Inferior parietal cortex (tissue), 1 donor: ENCODE measurements at regions not wholly inside any gene's neighbourhood (a gene's known extent, or its start where the extent isn't known, plus 50 kb on each side); places are given as distances from the start of the nearest gene placed in this dataset.
"Not testable (repeated sequence)": the region's sequence is repeated elsewhere in the genome, so short reads cannot be mapped to it uniquely, and the experiment has no call there.

Experiments used
- DNase-seq: peaks from one replicate; pipeline ENCODE4 v3.0.0-alpha.2; 2016; ENCODE audit errors: extremely low spot score

DNA sequence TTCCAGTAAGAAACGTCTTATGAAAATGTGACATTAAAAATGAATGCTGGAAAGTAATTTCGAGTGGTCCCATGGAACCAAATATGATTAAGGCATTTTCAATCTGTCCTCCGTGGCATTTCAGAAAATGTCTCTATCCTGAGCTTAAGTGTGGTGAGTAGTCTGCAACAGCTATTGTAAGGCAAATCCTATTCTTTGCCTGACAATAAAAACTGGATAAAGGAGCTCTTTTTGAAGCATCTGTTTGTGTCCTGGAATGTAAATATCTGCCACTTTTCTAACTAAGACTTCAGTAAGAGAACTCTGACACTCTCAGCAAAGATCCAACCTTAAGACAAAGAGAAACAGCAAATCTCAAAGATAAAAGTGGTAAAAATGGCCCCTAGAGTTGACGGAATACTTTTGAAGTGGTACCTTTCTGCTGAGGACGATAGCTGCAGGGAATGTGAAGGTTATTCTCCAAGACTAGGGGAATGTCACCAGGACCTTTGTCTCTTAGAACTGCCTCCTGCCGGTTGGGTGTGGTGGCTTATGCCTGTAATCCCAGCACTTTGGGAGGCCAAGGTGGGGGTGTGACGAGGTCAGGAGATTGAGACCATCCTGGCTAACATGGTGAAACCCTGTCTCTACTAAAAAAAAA lies 486.7 kb upstream of the ZP4 start:
- no peak for DNase-seq

DNA sequence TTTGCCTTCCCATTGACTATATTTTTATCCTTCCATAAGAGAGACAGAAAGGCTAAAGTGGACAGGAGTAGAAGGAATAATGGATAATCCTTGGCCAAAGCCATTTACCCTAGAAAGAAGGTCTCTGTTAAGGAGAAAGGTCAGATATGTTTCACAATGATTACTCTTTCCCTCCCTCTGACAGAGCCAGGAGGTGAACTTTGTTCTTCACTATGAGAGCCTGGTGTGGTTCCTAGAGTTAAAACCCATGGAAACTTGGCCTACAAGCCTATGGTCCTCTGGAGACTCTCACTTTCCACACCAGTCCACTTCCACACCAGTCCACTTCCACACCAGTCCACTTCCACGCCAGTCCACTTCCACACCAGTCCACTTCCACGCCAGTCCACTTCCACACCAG lies 479.9 kb upstream of the ZP4 start:
- no peak for DNase-seq

DNA sequence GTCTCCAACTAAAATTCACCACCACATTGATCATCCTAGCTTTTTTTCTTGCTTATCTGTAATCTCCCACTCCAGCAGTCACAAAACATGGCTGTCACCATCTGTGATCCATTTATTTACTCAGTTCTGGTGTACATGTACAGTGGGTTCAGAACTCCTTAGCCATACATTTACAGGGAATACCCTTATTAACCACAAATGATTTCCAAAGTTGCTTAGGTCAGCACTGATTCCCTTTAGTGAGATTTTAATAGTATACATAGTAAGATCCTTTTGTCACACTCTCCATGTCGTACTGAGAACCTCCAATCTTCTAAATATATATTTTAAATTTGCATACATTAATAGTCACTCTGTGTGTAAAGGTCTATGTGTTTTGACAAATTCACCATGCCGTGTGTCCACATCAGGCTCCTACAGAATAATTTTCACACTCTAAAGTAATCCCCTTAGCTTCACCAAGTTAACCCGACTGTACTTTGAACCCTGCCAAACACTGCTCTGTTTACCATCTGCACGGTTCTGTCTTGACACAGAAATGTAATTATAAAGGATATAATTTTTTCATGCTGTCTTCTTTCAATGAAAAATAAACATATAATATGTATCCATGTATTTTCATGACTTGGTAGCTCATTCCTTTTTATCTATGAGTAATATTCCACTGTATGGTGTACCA lies 473.6 kb upstream of the ZP4 start:
- DNase-seq = no peak

DNA sequence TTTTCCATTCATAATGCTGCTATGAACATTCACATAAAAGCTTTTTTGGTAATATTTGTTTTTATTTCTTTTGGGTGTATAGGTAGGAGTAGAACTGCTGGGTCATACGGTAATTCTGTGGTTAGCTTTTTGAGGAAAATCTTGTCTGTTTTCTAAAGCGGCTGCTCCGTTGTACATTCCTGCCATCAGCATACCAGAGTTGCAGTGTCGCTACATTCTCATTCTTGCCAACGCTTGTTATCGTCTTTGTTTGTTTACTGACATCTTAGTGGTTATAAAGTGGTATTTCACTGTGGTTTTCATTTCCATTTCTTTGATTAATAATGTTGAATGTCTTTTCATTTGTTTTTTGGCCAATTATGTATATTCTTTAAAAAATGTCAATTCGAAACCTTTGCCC lies 469.8 kb upstream of the ZP4 start:
- DNase-seq = no peak

DNA sequence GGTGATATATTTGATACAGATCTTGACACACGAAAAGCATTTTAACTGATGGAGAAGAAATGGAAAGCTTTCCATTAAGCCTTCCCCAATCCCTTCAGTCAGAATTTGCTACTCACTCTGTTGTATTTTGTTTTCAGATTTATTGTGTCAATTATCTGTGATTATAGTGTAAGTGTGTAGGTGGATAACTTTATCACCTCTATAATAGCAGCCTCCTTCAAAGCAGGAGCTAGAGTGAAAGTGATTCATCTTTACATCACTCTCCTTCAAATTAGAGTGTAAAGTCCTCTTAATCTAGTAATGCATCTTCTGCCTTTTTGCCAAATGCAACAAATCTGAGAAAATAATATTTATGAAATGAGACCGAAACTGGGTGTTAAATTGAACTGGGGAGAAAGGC lies 459.7 kb upstream of the ZP4 start:
- no peak for DNase-seq

DNA sequence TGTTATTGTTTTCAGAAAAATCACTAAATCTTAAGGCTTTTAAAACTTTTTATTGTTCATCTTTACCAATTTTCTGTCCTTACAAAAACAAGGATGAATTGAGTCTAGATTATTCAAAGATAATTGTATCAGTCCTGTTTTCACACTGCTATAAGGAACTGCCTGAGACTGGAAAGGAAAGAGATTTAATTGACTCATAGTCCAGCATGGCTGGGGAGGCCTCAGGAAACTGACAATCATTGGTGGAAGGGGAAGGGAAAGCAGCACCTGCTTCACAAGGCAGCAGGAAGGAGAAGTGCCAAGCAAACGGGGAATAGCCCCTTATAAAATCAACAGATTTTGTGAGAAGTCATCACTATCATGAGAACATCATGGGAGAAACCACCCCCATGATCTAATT lies 455.6 kb upstream of the ZP4 start:
- no peak for DNase-seq

DNA sequence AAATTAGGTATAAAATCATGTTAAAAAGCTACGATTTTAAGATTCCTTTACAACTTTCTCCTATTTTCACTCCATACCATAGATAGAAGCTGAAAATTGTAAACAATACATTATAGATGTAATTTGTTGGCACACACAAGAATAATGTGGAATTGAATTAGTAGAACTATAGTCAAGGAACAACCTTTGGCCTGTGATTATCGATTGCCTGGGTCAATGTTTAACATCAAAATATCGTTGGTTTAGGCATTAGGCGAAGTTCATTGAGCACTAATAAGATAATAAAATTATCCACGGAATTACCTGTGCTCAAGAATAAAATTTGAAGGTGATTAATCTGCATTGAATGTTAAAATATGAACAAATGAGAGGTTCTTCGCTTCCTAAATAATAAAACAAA lies 455.1 kb upstream of the ZP4 start:
- no peak for DNase-seq

DNA sequence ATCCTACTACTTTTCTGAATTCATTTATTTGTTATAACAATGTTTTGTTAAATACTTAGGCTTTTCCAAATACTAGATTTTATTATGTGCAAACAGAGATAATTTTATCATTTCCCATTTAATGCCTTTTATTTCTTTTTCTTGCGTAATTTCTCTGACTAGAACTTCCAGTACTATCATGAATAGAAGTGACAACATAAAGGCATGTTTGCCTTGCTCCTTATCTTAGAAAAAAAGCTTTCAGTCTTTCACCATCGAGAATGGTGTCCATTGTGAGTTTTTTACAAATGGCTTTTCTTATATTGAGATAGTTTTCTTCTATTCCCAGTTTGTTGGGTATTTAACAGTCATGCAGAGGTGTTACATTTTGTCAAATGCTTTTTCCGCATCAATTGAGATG lies 453.1 kb upstream of the ZP4 start:
- DNase-seq = no peak

DNA sequence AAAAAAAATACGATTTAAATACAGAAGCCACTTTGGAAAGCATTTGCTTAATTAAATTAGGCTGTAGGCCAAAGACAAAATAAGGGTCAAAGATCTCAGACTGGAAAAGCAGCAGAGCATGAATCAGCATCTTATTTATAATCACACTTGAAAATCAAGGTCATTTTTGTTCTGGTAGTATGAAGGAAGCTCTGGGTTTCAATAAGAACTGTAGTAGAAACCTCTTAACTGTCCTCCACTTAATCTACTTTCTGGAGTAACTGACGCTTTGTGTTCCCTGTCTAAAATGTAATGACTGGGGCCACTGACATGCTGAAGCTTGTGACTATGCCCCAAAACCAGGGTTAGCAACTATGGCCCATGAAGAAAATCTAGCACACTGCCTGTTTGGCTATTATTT lies 450.7 kb upstream of the ZP4 start:
- no peak for DNase-seq

DNA sequence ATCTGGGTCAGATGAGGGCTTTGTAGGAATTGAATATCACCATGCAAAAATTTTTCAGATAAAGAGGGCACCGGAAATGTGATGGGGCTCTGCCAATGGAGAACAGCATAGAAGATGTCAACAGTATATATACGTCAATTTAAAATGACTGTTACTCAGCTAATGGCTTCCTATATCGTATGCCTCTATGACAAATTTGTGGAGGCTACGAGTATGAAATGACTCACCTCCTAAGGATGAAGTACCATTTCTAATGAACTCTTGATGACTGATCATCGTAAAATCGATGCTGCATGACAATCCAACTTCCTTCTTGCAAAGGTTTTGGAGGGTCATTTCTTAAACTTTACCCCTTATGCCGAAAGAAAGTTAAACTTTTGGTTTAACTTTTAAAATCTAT lies 450.3 kb upstream of the ZP4 start:
- no peak for DNase-seq

DNA sequence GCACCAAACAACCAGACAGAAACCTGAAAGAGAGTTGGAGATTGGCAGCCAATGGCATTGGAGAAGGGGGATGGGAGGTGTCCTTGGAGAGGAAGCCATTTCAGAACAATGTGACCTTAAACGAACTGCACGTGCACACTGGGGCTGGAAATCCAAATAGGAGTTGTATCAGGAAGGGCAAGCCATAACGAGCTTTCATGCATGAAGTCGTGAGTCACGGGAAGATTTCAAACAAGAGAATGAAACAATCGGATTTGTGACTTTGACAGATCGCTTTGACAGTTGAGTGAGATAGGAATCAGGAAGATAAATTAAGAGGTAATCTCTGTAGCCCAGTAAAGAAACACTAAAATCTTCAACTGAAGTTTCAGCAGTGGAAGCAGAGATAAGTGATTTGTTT lies 445.8 kb upstream of the ZP4 start:
- DNase-seq = no peak

DNA sequence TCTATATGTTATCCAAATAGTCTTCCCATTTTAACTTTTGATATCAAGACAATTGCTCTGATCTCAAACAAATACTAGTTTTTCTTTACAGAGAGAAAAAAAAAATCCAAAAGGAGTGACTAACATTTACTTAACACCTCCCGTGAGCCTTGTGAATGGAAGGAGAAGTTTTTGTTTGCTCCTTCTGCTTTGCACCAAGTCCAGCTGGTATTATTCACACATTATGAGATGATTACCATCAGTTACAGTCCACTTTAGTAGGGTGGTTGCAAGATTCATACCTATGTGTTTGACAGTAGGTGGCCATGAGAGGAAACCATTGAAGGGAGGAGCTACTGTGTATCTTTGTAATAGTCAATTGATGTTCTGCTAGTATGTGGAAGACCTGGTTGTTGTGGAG lies 443.4 kb upstream of the ZP4 start:
- no peak for DNase-seq

DNA sequence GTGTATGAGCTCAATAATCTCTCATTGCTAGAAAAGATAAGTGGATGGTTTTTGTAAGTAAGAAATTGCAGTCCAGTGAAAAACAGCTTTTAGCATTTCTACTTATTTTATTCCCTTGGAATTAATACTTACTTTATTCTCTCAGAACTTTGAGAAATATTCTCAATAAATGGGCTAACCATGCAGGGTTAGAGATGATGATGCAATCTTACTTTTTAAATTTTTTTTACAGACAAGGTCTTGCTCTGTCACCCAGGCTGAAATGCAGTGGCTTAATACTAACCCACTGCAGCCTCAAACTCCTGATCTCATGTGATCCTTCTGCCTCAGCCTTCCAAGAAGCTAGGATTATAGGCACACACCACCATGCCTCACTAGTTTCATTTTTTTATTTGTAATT lies 440.8 kb upstream of the ZP4 start:
- no peak for DNase-seq

DNA sequence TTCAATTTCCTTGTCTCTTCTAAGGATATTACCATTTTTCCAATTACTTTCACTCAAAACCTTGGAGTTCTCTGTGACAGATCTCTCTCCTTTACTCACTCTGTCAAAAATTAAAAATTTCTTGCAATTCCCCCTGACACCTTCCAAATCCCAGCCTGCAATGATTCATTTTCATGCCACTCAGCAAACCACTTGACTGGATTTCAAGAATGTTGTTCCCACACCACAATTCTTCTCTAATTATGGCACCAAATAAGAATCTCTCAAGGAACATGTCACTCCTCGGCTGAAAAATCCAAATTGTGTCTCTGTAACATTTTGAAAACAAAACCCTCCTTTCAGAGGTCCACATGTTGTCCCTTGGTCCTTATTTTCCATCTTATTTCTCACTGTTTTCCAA lies 438.9 kb upstream of the ZP4 start:
- no peak for DNase-seq

DNA sequence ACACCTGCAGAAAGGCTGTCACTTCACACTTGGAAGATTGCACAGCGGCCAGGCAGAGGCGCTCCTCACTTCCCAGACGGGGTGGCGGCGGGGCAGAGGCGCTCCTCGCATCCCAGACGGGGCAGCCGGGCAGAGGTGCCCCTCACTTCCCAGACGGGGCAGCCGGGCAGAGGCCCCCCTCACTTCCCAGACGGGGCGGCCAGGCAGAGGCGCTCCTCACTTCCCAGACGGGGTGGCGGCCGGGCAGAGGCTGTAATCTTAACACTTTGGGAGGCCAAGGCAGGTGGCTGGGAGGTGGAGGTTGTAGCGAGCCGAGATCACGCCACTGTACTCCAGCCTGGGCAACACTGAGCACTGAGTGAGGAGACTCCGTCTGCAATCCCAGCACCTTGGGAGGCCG lies 436.3 kb upstream of the ZP4 start:
- not testable (repeated sequence) for DNase-seq

DNA sequence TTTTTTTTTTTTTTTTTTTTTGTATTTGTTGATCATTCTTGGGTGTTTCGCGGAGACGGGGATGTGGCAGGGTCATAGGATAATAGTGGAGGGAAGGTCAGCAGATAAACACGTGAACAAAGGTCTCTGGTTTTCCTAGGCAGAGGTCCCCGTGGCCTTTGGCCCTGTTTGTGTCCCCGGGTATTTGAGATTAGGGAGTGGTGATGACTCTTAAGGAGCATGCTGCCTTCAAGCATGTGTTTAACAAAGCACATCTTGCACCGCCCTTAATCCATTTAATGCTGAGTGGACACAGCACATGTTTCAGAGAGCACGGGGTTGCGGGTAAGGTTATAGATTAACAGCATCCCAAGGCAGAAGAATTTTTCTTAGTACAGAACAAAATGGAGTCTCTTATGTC lies 435.8 kb upstream of the ZP4 start:
- DNase-seq = not testable (repeated sequence)

DNA sequence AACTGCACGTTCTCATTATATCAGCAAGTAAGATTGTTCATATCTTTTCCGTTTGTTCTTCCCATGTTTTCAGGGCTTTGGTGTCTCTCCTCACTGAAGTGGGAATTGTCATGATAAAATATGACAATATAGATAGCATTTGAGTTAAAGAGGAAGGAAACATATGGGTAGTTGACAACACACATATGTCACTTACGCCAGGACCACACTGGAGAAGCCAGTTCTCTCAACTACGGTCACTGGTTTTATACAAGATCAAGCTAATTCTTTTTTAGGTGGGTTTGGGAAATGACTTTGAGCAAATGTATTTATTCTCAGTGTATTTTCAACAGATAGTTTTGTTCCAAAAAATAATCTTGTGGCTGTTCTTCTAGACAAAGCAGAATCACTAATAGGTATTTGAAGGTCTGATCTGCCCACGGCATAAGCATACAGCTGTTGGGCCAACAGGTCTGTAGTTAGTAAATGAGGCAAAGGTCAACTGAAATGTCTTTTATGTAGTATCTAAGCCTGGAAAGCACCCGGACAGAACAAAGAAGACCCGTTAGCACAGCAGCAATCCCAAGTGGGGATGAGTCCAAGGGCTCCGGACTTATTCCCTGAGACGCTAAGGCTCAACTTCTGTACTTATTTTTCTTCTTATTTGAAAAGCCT lies 433.6 kb upstream of the ZP4 start:
- DNase-seq = no peak

DNA sequence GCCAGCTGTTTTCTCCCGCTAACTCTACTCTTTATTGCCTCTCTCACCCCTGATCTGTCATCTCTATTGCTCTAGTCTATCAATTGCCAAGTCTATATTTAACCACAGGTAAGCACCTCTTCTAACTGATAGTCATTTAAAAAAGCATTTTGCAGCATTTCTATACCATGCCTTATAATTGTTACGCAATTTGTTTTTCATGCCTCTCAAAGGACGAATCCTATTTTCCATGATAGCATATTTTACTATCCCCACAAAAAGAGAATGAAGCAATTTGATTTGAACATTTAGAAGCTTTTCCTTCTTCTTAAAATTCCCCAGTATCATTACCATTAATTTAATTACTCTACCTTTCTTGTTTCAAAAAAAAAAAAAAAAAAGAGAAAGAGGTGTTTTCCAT lies 432.8 kb upstream of the ZP4 start:
- no peak for DNase-seq

DNA sequence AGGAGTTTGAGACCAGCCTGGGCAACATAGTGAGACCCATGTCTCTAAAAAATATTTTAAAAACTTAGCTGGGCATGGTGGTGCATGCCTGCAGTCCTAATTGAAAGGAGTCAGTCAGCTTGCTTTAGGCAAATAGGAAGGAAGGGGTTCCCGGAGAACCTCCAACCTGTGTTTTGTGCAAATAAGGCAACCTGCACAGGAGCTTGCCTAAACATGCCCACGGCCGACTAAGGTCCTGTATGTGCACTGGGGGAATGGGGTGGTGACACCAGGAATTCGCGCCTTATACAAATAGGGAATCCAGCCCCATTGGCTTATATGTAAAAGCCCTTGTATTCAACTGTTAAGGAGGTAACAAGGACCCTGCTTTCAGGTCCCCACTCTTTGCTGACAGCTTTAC lies 429.2 kb upstream of the ZP4 start:
- DNase-seq = no peak

DNA sequence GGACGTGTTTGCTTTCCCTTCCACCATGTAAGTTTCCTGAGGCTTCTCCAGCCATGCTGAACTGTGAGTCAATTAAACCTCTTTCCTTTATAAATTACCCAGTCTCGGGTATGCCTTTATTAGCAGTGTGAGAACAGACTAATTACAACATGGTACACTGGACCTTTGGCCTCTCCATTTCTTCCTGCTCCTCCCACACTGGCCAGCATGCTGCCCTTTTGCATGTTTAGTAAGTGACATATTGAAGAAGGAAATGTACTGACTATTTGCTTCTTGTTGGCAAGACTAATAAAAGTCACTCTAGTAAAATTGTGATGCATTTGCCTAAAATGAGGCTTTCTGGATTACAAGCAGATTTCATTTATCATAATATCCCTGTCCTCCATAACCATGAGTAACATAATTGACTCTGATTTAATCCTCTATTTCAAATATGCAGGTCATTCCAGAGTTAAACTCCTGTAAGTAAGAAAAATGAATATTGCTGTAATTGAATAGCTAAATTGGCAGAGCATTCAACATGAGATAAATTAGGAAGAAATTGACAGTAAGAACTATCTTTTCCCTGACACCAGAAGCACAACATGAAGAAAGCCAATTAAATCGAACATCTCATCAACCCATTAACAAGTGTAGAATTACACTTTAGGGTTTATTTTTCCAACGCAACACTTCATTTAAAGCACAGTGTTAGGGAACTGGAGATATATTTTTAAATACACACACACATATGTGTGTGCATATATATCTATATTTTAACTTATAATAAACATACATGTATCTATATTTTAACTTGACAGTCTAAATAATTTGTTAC lies 427.8 kb upstream of the ZP4 start:
- no peak for DNase-seq

DNA sequence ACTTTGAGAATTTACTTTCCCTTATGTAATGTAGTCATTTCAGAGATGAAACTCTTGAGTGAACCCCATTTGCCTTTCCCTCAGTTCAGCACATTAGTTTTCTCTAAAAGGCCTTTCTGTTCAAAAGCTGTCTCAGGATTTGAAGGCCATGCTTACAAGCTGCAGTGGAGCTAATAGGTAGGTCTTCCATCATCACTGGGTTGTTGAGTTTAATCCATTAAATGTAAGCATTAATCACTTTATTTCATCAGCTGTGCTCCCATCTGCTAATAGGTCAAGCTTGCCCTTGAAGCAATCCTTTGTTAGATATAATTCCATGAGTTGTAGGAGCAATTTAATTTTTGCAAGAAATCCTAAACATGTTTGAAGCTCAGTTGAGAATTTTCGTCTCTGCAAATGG lies 422.2 kb upstream of the ZP4 start:
- no peak for DNase-seq

DNA sequence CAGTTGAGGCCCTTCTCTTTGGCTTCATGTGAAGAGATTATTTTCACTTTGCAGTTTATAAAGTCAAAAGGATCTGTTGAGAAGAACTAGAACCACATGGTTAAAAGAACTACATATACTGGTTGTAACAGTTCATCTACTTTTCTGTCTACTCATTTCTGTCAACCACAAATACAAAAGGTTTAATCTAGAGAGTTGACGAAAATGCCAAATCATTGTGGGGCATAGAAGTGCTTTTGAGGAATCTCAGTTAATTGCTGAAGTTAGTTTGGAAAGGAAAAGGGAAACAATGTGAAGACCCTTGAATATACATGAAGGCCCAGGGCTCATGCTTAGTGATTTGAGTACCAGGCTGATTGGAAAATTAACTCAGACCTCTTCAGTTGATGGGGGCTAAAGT lies 415.7 kb upstream of the ZP4 start:
- DNase-seq = no peak

DNA sequence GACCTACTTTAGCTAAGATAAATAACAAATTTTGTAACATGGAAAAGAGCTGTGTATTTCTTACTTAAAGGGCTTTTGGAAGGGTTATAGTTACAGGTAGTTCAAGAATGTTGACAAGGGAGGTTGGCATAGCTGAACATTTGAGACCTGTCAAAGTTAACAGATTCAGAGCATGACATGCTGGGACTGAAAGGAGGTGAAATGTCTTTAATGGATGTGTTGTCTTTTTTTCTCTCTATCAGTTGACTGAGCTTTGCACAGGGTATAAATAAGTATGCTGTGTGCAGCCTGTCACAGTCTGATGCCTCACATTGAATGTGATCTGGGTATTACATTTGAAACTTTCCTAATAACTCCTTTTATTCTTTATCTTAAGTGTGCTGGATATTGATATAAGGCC lies 411.9 kb upstream of the ZP4 start:
- DNase-seq = no peak
